HEK293 (cell line): ENCODE measurements at regions not wholly inside any gene's neighbourhood (a gene's known extent, or its start where the extent isn't known, plus 50 kb on each side); places are given as distances from the start of the nearest gene placed in this dataset.

Experiments used
- CTCF ChIA-PET: fragments of 350-600 bp; formaldehyde crosslinking; extraction: SDS; loops from one replicate; lab custom pipeline; 2021; ENCODE audit warnings: antibody characterized with exemption; lab: Yijun Ruan, JAX
- POLR2A ChIA-PET: fragments of 300-600 bp; formaldehyde crosslinking; extraction: SDS; loops from one replicate; lab custom pipeline; 2020; ENCODE audit warnings: antibody characterized with exemption, inconsistent platforms; lab: Yijun Ruan, JAX
- H3K27ac ChIP-seq: fragments of 200-500 bp; sonication (Bioruptor generic); 2 replicates; pipeline ENCODE4 v1.5.1; 2014; ENCODE audit warnings: low read depth, low read length, control low read depth, inconsistent platforms; ENCODE audit errors: extremely low read depth
- H3K36me3 ChIP-seq, 2 experiments: fragments of 200-500 bp in 1 of 2; sonication (Bioruptor generic) in 1 of 2; 1 replicate in 1 of 2; 2 replicates in 1 of 2; pipeline ENCODE4 v1.5.1; 2014 to 2017; ENCODE audit warnings: inconsistent platforms in 2 of 2, low read length in 2 of 2; ENCODE audit not compliant: control insufficient read depth in 2 of 2, insufficient read depth in 1 of 2
- H3K4me1 ChIP-seq: fragments of 200-500 bp; sonication (Bioruptor generic); 2 replicates; pipeline ENCODE4 v1.5.1; 2014; ENCODE audit warnings: mild to moderate bottlenecking, low read length, inconsistent platforms; ENCODE audit not compliant: control insufficient read depth, insufficient read depth
- H3K4me3 ChIP-seq: 2 replicates; pipeline ENCODE4 v1.5.1; 2011; ENCODE audit warnings: low read depth, mild to moderate bottlenecking, control low read depth, low read length, moderate library complexity
- H3K9me3 ChIP-seq: fragments of 200-500 bp; sonication (Bioruptor generic); 2 replicates; pipeline ENCODE4 v1.5.1; 2014; ENCODE audit warnings: low read depth, low read length, inconsistent platforms; ENCODE audit not compliant: control insufficient read depth, insufficient read depth
- FEZF1 ChIP-seq: fragments of 450-650 bp; formaldehyde crosslinking; IDR thresholded peaks from 2 replicates; pipeline ENCODE4 v1.5.1; 2016; ENCODE audit warnings: missing biosample characterization, missing genetic modification characterization
- GLI2 ChIP-seq: fragments of 450-650 bp; formaldehyde crosslinking; IDR thresholded peaks from 2 replicates; pipeline ENCODE4; 2017; ENCODE audit warnings: missing biosample characterization, missing genetic modification characterization, low read depth, borderline replicate concordance
- HOXA7 ChIP-seq: sonication (generic); formaldehyde crosslinking; IDR thresholded peaks from 2 replicates; pipeline ENCODE4 v1.8.1; 2022; ENCODE audit warnings: missing genetic modification reagents, borderline replicate concordance
- INSM2 ChIP-seq: fragments of 450-650 bp; formaldehyde crosslinking; IDR thresholded peaks from 2 replicates; pipeline ENCODE4 v1.5.1; 2016; ENCODE audit warnings: missing biosample characterization, missing genetic modification characterization
- RBAK ChIP-seq: fragments of 450-650 bp; formaldehyde crosslinking; IDR thresholded peaks from 2 replicates; pipeline ENCODE4 v1.5.1; 2016; ENCODE audit warnings: missing biosample characterization, missing genetic modification characterization
- YY1 ChIP-seq: fragments of 450-650 bp; formaldehyde crosslinking; IDR thresholded peaks from 2 replicates; pipeline ENCODE4 v1.5.1; 2018; ENCODE audit warnings: missing biosample characterization, missing genetic modification characterization
- ZBTB17 ChIP-seq: fragments of 450-650 bp; formaldehyde crosslinking; IDR thresholded peaks from 2 replicates; pipeline ENCODE4 v1.5.1; 2016; ENCODE audit warnings: missing biosample characterization, missing genetic modification characterization
- ZNF19 ChIP-seq: fragments of 450-650 bp; formaldehyde crosslinking; IDR thresholded peaks from 2 replicates; pipeline ENCODE4; 2016; ENCODE audit warnings: missing biosample characterization, missing genetic modification characterization, low read depth
- ZNF221 ChIP-seq: fragments of 450-650 bp; formaldehyde crosslinking; IDR thresholded peaks from 2 replicates; pipeline ENCODE4 v1.5.1; 2017; ENCODE audit warnings: missing biosample characterization, missing genetic modification characterization, borderline replicate concordance
- ZNF366 ChIP-seq: fragments of 450-650 bp; formaldehyde crosslinking; conservative IDR thresholded peaks from 2 replicates; pipeline ENCODE4 v1.5.1; 2016; ENCODE audit warnings: missing biosample characterization, missing genetic modification characterization
- ZNF433 ChIP-seq: fragments of 450-650 bp; formaldehyde crosslinking; IDR thresholded peaks from 2 replicates; pipeline ENCODE4 v1.5.1; 2016; ENCODE audit warnings: missing biosample characterization, missing genetic modification characterization, low read depth
- ZNF529 ChIP-seq: fragments of 450-650 bp; formaldehyde crosslinking; IDR thresholded peaks from 2 replicates; pipeline ENCODE4 v1.5.1; 2017; ENCODE audit warnings: missing genetic modification characterization, missing biosample characterization; ENCODE audit not compliant: insufficient replicate concordance
- ZNF544 ChIP-seq: fragments of 450-650 bp; formaldehyde crosslinking; IDR thresholded peaks from 2 replicates; pipeline ENCODE4 v1.5.0; 2017; ENCODE audit warnings: missing biosample characterization, missing genetic modification characterization
- ZNF558 ChIP-seq: fragments of 450-650 bp; formaldehyde crosslinking; IDR thresholded peaks from 2 replicates; pipeline ENCODE4 v1.5.1; 2016; ENCODE audit warnings: missing biosample characterization, missing genetic modification characterization
- ZNF639 ChIP-seq: fragments of 450-650 bp; formaldehyde crosslinking; IDR thresholded peaks from 2 replicates; pipeline ENCODE4 v1.5.1; 2016; ENCODE audit warnings: missing biosample characterization, missing genetic modification characterization
- ZNF701 ChIP-seq: fragments of 450-650 bp; formaldehyde crosslinking; IDR thresholded peaks from 2 replicates; pipeline ENCODE4 v1.5.1; 2016; ENCODE audit warnings: missing biosample characterization, missing genetic modification characterization
- ZNF747 ChIP-seq: fragments of 450-650 bp; formaldehyde crosslinking; IDR thresholded peaks from 2 replicates; pipeline ENCODE4 v1.5.1; 2016; ENCODE audit warnings: missing biosample characterization, missing genetic modification characterization
- ZNF777 ChIP-seq: fragments of 450-650 bp; formaldehyde crosslinking; IDR thresholded peaks from 2 replicates; pipeline ENCODE4 v1.5.1; 2017; ENCODE audit warnings: missing biosample characterization, missing genetic modification characterization, borderline replicate concordance
- ZNF785 ChIP-seq: fragments of 450-650 bp; formaldehyde crosslinking; IDR thresholded peaks from 2 replicates; pipeline ENCODE4 v1.5.1; 2016; ENCODE audit warnings: missing biosample characterization, missing genetic modification characterization
- ZSCAN16 ChIP-seq: fragments of 450-650 bp; formaldehyde crosslinking; IDR thresholded peaks from 2 replicates; pipeline ENCODE4 v1.5.1; 2016; ENCODE audit warnings: missing biosample characterization, missing genetic modification characterization
- TF ChIP-seq, protein P1 (sequence below): fragments of 450-650 bp; formaldehyde crosslinking; IDR thresholded peaks from 2 replicates; pipeline ENCODE4 v1.5.1; 2017; ENCODE audit warnings: missing biosample characterization, mild to moderate bottlenecking, missing genetic modification characterization, moderate library complexity
- TF ChIP-seq, protein P2 (sequence below): fragments of 450-650 bp; formaldehyde crosslinking; IDR thresholded peaks from 2 replicates; pipeline ENCODE4 v1.5.1; 2016; ENCODE audit warnings: missing biosample characterization, missing genetic modification characterization
- TF ChIP-seq, protein P3 (sequence below): fragments of 450-650 bp; formaldehyde crosslinking; IDR thresholded peaks from 2 replicates; pipeline ENCODE4 v1.5.1; 2017; ENCODE audit warnings: missing biosample characterization, missing genetic modification characterization

GRCh38 chr5:92394936-92395335 lies 1011.8 kb upstream of the ARRDC3 start:
- H3K36me3 ChIP-seq: no peaks in the 10 kb centered on the region

DNA sequence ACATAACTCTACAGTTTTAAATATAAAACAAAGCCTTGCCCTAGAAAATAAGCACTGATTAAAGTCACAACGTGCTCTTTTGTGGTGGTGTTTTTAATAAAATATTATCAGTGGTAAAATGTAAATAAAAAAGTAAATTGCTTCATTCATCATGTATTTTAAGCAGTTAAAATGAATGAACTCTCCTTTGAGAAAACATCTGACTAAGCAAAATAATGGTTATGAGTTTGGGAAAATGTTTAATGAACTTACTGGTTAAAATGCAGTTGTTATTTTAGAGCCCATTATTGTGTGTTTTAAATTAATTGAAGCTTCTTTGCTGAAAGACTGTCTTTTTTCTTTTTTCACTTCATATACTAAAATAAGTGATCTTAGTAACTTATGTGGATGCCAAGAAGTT lies 1007.5 kb upstream of the ARRDC3 start:
- CTCF ChIA-PET: no interaction called here
- Histone ChIP-seq H3K4me1 (no peaks in the 10 kb centered on the region), H3K36me3 (no peaks in the 10 kb centered on the region), H3K4me3 (no peak overlapping the region), H3K27ac (no peak overlapping the region), H3K9me3 (no peaks in the 10 kb centered on the region)
- TF ChIP-seq YY1 (tag by site-specific recombination) (no peak), ZBTB17 (tag by site-specific recombination) (no peak), ZNF366 (no peak), ZNF558 (tag by site-specific recombination) (no peak), ZNF529 (no peak), ZNF785 (tag by site-specific recombination) (no peak), HOXA7 (no peak), ZNF19 (tag by site-specific recombination) (no peak), ZNF544 (tag by site-specific recombination) (no peak), ZNF639 (no peak), ZNF701 (tag by site-specific recombination) (no peak), ZNF777 (tag by site-specific recombination) (no peak), ZNF433 (no peak), RBAK (tag by site-specific recombination) (no peak), GLI2 (tag by site-specific recombination) (no peak), ZNF747 (tag by site-specific recombination) (no peak)
- TF ChIP-seq, protein P1, sequence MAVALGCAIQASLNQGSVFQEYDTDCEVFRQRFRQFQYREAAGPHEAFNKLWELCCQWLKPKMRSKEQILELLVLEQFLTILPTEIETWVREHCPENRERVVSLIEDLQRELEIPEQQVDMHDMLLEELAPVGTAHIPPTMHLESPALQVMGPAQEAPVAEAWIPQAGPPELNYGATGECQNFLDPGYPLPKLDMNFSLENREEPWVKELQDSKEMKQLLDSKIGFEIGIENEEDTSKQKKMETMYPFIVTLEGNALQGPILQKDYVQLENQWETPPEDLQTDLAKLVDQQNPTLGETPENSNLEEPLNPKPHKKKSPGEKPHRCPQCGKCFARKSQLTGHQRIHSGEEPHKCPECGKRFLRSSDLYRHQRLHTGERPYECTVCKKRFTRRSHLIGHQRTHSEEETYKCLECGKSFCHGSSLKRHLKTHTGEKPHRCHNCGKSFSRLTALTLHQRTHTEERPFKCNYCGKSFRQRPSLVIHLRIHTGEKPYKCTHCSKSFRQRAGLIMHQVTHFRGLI (tag by site-specific recombination): no peak
- TF ChIP-seq, protein P2, sequence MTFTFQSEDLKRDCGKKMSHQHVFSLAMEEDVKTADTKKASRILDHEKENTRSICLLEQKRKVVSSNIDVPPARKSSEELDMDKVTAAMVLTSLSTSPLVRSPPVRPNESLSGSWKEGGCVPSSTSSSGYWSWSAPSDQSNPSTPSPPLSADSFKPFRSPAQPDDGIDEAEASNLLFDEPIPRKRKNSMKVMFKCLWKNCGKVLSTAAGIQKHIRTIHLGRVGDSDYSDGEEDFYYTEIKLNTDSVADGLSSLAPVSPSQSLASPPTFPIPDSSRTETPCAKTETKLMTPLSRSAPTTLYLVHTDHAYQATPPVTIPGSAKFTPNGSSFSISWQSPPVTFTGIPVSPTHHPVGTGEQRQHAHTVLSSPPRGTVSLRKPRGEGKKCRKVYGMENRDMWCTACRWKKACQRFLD (tag by site-specific recombination): no peak
- POLR2A ChIA-PET: no interaction called here

More at GRCh38 chr5:92394936-92395335, 1011.8 kb upstream of the ARRDC3 start:
- no peak for TF ChIP-seq ZNF221 (tag by site-specific recombination)
- no peak for TF ChIP-seq INSM2 (tag by site-specific recombination)
- TF ChIP-seq, protein P3, sequence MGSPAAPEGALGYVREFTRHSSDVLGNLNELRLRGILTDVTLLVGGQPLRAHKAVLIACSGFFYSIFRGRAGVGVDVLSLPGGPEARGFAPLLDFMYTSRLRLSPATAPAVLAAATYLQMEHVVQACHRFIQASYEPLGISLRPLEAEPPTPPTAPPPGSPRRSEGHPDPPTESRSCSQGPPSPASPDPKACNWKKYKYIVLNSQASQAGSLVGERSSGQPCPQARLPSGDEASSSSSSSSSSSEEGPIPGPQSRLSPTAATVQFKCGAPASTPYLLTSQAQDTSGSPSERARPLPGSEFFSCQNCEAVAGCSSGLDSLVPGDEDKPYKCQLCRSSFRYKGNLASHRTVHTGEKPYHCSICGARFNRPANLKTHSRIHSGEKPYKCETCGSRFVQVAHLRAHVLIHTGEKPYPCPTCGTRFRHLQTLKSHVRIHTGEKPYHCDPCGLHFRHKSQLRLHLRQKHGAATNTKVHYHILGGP (tag by site-specific recombination): no peak
- no peak for TF ChIP-seq ZSCAN16 (tag by site-specific recombination)
- no peak for TF ChIP-seq HOXA7
- TF ChIP-seq FEZF1 (tag by site-specific recombination): no peak
- H3K27ac ChIP-seq: no peak overlapping the region
- ChIA-PET CTCF (interaction anchor here (0.5 kb wide), 1 partner anchor 879 kb away, joined by 3 read pairs; no protein-coding TSS in a partner anchor), POLR2A (no interaction called here)
- no peak overlapping the region for H3K4me3 ChIP-seq
- no peaks in the 10 kb centered on the region for H3K9me3 ChIP-seq
- no peaks in the 10 kb centered on the region for H3K4me1 ChIP-seq
